Glutamatergic neuron (in vitro differentiated cells): ENCODE measurements at regions not wholly inside any gene's neighbourhood (a gene's known extent, or its start where the extent isn't known, plus 50 kb on each side); places are given as distances from the start of the nearest gene placed in this dataset.

Source experiments
- DNase-seq: peaks from one replicate; pipeline ENCODE4 v3.0.0; 2022
- H3K27ac Mint-ChIP-seq: one replicate; pipeline ENCODE4 v1.8.0; 2020; ENCODE audit warnings: mild to moderate bottlenecking, mixed read lengths, inconsistent platforms; ENCODE audit not compliant: unreplicated experiment
- H3K27me3 Mint-ChIP-seq: one replicate; pipeline ENCODE4 v1.8.0; 2020; ENCODE audit warnings: mild to moderate bottlenecking, moderate library complexity, mixed read lengths, inconsistent platforms; ENCODE audit not compliant: unreplicated experiment
- H3K36me3 Mint-ChIP-seq: one replicate; pipeline ENCODE4 v1.8.0; 2020; ENCODE audit warnings: mild to moderate bottlenecking, mixed read lengths, inconsistent platforms; ENCODE audit not compliant: unreplicated experiment
- H3K4me1 Mint-ChIP-seq: one replicate; pipeline ENCODE4 v1.8.0; 2020; ENCODE audit warnings: mild to moderate bottlenecking, low read depth, mixed read lengths, inconsistent platforms; ENCODE audit not compliant: unreplicated experiment
- H3K4me3 Mint-ChIP-seq: one replicate; pipeline ENCODE4 v1.8.0; 2020; ENCODE audit warnings: mild to moderate bottlenecking, mixed read lengths, inconsistent platforms; ENCODE audit not compliant: unreplicated experiment
- H3K9me3 Mint-ChIP-seq: one replicate; pipeline ENCODE4 v1.8.0; 2020; ENCODE audit warnings: mild to moderate bottlenecking, moderate library complexity, mixed read lengths, inconsistent platforms; ENCODE audit not compliant: unreplicated experiment
- TF ChIP-seq, protein P1 (sequence below): fragments of 200-600 bp; sonication (generic); IDR thresholded peaks from one replicate; pipeline ENCODE4 v1.5.0; 2021; ENCODE audit not compliant: partially characterized antibody, unreplicated experiment

DNA sequence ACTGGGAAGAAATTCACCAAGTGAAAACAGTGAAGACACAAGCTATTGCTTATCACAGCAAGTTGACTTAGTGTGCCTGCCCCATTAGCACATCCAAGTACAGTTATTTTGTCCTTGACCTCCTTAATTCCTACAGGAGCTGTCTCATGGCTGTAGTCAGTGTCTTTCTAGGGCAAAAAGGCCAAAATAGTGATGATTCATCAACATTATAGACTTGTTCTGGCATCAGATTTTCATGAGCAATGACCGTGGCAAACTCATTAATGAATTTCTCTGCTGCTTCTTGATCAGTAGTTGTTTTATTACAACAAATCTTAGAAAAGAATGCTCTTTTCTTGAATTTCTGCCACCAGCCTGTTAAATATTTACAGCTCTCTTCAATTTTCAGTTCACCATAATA is 1169.3 kb upstream of the DDX18 start:
- no peak overlapping the region for H3K27ac Mint-ChIP-seq
- no peak overlapping the region for H3K4me3 Mint-ChIP-seq
- no peaks in the 10 kb centered on the region for H3K4me1 Mint-ChIP-seq
- DNase-seq = no peak
- H3K27me3 Mint-ChIP-seq = no peaks in the 10 kb centered on the region
- H3K36me3 Mint-ChIP-seq = no peaks in the 10 kb centered on the region
- H3K9me3 Mint-ChIP-seq = peaks cover 1% of the 10 kb centered on the region
- TF ChIP-seq, protein P1, sequence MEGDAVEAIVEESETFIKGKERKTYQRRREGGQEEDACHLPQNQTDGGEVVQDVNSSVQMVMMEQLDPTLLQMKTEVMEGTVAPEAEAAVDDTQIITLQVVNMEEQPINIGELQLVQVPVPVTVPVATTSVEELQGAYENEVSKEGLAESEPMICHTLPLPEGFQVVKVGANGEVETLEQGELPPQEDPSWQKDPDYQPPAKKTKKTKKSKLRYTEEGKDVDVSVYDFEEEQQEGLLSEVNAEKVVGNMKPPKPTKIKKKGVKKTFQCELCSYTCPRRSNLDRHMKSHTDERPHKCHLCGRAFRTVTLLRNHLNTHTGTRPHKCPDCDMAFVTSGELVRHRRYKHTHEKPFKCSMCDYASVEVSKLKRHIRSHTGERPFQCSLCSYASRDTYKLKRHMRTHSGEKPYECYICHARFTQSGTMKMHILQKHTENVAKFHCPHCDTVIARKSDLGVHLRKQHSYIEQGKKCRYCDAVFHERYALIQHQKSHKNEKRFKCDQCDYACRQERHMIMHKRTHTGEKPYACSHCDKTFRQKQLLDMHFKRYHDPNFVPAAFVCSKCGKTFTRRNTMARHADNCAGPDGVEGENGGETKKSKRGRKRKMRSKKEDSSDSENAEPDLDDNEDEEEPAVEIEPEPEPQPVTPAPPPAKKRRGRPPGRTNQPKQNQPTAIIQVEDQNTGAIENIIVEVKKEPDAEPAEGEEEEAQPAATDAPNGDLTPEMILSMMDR = no peak

DNA sequence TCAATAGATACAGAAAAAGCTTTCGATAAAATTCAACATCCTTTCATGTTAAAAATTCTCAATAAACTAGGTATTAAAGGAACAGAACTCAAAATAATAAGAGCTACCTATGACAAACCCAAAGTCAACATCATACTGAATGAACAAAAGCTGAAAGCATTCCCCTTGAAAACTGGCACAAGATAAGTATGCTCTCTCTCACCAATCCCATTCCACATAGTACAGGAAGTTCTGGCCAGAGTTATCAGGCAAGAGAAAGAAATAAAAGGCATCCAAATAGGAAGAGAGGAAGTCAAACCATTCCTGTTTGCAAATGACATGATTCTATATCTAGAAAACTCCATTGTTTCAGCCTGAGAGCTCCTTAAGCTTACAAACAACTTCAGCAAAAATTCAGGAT is 1145.8 kb upstream of the DDX18 start:
- H3K4me1 Mint-ChIP-seq = no peaks in the 10 kb centered on the region

DNA sequence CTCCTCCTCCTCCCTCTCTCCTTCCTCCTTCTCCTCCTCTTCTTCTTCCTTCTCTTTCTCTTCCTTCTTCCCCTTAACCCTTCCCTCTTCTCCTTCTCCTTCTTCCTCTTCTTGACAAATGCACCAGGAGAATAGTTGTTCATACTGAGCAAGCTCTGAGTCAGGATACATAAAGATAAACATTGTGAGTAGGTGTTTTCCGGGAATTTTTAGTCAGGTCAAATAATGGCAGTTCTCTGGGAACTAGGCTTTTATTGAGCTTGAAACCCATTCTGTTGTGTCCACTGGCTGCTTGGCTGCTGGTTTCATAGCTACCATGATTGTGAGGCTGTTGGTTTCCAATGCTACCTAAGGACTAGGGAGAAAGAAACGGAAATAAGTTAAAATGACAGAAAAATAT is 1144.7 kb upstream of the DDX18 start:
- Mint-ChIP-seq H3K36me3 (no peaks in the 10 kb centered on the region), H3K4me3 (no peak overlapping the region), H3K9me3 (no peaks in the 10 kb centered on the region), H3K27ac (no peak overlapping the region), H3K27me3 (no peaks in the 10 kb centered on the region), H3K4me1 (no peaks in the 10 kb centered on the region)
- TF ChIP-seq, protein P1 = no peak
- DNase-seq = no peak

More for the DNA sequence above, 1145.8 kb upstream of the DDX18 start:
- no peak overlapping the region for H3K27ac Mint-ChIP-seq
- H3K36me3 Mint-ChIP-seq = no peaks in the 10 kb centered on the region
- H3K27me3 Mint-ChIP-seq = no peaks in the 10 kb centered on the region
- TF ChIP-seq, protein P1 = no peak
- H3K4me3 Mint-ChIP-seq = no peak overlapping the region
- no peak for DNase-seq
- no peaks in the 10 kb centered on the region for H3K9me3 Mint-ChIP-seq

DNA sequence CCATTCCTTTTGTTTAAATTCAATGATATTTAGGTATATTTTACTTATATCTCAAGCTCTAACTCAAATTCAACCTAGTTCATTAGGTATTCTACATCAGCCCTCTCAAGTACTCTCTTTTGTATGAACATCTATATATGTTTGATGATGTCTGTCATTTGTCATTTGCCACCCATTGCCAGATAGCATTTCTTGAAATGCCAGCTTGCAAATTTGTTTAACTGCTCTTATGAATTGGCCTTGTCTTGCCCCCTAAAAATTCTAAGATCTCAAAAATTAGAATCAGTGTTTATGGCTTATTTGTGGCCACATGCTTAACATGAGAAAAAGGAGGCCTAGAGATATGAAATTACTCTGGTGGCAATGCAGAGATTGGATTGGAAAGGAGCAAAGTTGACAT is 1140.3 kb upstream of the DDX18 start:
- DNase-seq = no peak
- Mint-ChIP-seq H3K36me3 (no peaks in the 10 kb centered on the region), H3K27me3 (no peaks in the 10 kb centered on the region), H3K4me3 (no peak overlapping the region), H3K9me3 (no peaks in the 10 kb centered on the region), H3K4me1 (no peaks in the 10 kb centered on the region), H3K27ac (no peak overlapping the region)
- TF ChIP-seq, protein P1 = no peak

DNA sequence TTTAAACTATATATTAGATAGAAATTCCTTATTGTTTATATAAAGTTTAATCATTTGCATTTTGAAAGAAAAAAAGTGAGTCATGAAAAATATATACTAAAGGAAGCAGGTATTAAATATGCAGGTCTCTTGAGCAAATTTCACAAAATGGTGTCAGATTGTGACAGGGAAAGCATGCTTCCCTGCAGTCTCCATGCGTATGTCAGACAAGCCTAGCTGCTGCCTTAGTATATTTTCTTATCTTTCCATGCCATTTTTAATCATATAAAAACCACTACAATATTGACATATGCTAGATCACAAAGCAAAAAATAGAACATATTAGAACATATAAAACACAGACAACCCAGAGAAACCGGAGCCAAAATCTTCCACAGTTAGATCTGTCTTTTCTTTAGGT is 1137.7 kb upstream of the DDX18 start:
- H3K9me3 Mint-ChIP-seq = no peaks in the 10 kb centered on the region
- TF ChIP-seq, protein P1 = no peak
- DNase-seq = no peak
- no peak overlapping the region for H3K4me3 Mint-ChIP-seq
- H3K27me3 Mint-ChIP-seq = no peaks in the 10 kb centered on the region
- H3K4me1 Mint-ChIP-seq = no peaks in the 10 kb centered on the region
- H3K27ac Mint-ChIP-seq = no peak overlapping the region
- H3K36me3 Mint-ChIP-seq = no peaks in the 10 kb centered on the region
